MG63 (cell line): ENCODE measurements at regions not wholly inside any gene's neighbourhood (a gene's known extent, or its start where the extent isn't known, plus 50 kb on each side); places are given as distances from the start of the nearest gene placed in this dataset.

Source experiments
- DNase-seq: peaks from one replicate; pipeline ENCODE4 v3.0.0-alpha.2; 2020
- H3K27me3 ChIP-seq: fragments of 250-450 bp; sonication (Bioruptor Pico); 2 replicates; pipeline ENCODE4 v1.5.1; 2020; ENCODE audit warnings: mild to moderate bottlenecking, moderate library complexity
- H3K36me3 ChIP-seq: fragments of 250-450 bp; sonication (Bioruptor Pico); 2 replicates; pipeline ENCODE4 v1.5.1; 2020; ENCODE audit warnings: mild to moderate bottlenecking, moderate library complexity
- H3K4me3 ChIP-seq: fragments of 250-450 bp; sonication (Bioruptor Pico); 2 replicates; pipeline ENCODE4 v1.5.1; 2020; ENCODE audit warnings: mild to moderate bottlenecking, moderate library complexity
- H3K9me3 ChIP-seq: fragments of 250-450 bp; sonication (Bioruptor Pico); 2 replicates; pipeline ENCODE4 v1.5.1; 2020; ENCODE audit warnings: mild to moderate bottlenecking, moderate library complexity

- Histone ChIP-seq H3K9me3 (peaks cover 2% of the 10 kb centered on the region; the same call in 1 of the 2 replicates), H3K27me3 (no peaks in the 10 kb centered on the region), H3K36me3 (peaks cover 2% of the 10 kb centered on the region; the same call in 1 of the 2 replicates), H3K4me3 (no peak overlapping the region)
- no peak for DNase-seq
Measured at GRCh38 chr14:61109288-61109687, 128.2 kb downstream of the SLC38A6 start.

- DNase-seq: no peak
- no peaks in the 10 kb centered on the region for H3K27me3 ChIP-seq
- H3K9me3 ChIP-seq: peaks cover 3% of the 10 kb centered on the region; the same call in 1 of the 2 replicates
- no peak overlapping the region for H3K4me3 ChIP-seq
- H3K36me3 ChIP-seq: peaks cover 3% of the 10 kb centered on the region; the same call in 1 of the 2 replicates
Measured at GRCh38 chr14:61108496-61109141, 127.6 kb downstream of the SLC38A6 start.

- no peak for DNase-seq
- Histone ChIP-seq H3K4me3 (no peak overlapping the region), H3K9me3 (peaks cover 3% of the 10 kb centered on the region; the same call in 1 of the 2 replicates), H3K36me3 (peaks cover 3% of the 10 kb centered on the region; the same call in 1 of the 2 replicates), H3K27me3 (no peaks in the 10 kb centered on the region)
Measured at GRCh38 chr14:61107869-61108493, 126.9 kb downstream of the SLC38A6 start.

GRCh38 chr14:61106959-61107641, 126.1 kb downstream of the SLC38A6 start:
- H3K4me3 ChIP-seq: no peak overlapping the region
- H3K36me3 ChIP-seq: peaks cover 3% of the 10 kb centered on the region; the same call in 1 of the 2 replicates
- no peaks in the 10 kb centered on the region for H3K27me3 ChIP-seq
- DNase-seq: peak; percentile 82
- H3K9me3 ChIP-seq: peaks cover 3% of the 10 kb centered on the region; the same call in 1 of the 2 replicates

GRCh38 chr14:61106271-61106958, 125.4 kb downstream of the SLC38A6 start:
- no peak for DNase-seq
- H3K36me3 ChIP-seq: peaks cover 3% of the 10 kb centered on the region; the same call in 1 of the 2 replicates
- peaks cover 3% of the 10 kb centered on the region; the same call in 1 of the 2 replicates for H3K9me3 ChIP-seq
- H3K4me3 ChIP-seq: no peak overlapping the region
- H3K27me3 ChIP-seq: no peaks in the 10 kb centered on the region

GRCh38 chr14:61104358-61104757, 123.3 kb downstream of the SLC38A6 start:
- H3K9me3 ChIP-seq: peaks cover 3% of the 10 kb centered on the region; the same call in 1 of the 2 replicates
- no peak overlapping the region for H3K4me3 ChIP-seq
- H3K27me3 ChIP-seq: no peaks in the 10 kb centered on the region
- DNase-seq: no peak
- H3K36me3 ChIP-seq: peaks cover 3% of the 10 kb centered on the region; the same call in 1 of the 2 replicates

GRCh38 chr14:61103541-61104339, 122.7 kb downstream of the SLC38A6 start:
- Histone ChIP-seq H3K36me3 (peaks cover 3% of the 10 kb centered on the region; the same call in 1 of the 2 replicates), H3K4me3 (no peak overlapping the region), H3K27me3 (no peaks in the 10 kb centered on the region), H3K9me3 (peaks cover 3% of the 10 kb centered on the region; the same call in 1 of the 2 replicates)
- DNase-seq: peak; percentile 88

- DNase-seq: no peak
- Histone ChIP-seq H3K4me3 (no peak overlapping the region), H3K36me3 (peaks cover 3% of the 10 kb centered on the region; the same call in 1 of the 2 replicates), H3K27me3 (no peaks in the 10 kb centered on the region), H3K9me3 (peaks cover 3% of the 10 kb centered on the region; the same call in 1 of the 2 replicates)
Measured at GRCh38 chr14:61102549-61103466, 121.8 kb downstream of the SLC38A6 start.
